Stimulated activated naive B cell treated with anti-CD40 and anti-IgM and Interleukin-4, amounts not matched to agents 10 μg/mL and 1 μg/mL and 100 μg/mL, for 72 hours (primary cell): ENCODE measurements at regions not wholly inside any gene's neighbourhood (a gene's known extent, or its start where the extent isn't known, plus 50 kb on each side); places are given as distances from the start of the nearest gene placed in this dataset.

ENCODE experiments used
- ATAC-seq, 2 donors: fragments of 150-1000 bp; cut with Tn5 transposase; replicated peaks; 2 replicates each; pipeline ENCODE4 v1.10.0; 2021; ENCODE audit warnings: moderate library complexity in 1 of 2
- DNase-seq: peaks from one replicate; pipeline ENCODE4 v3.0.0; 2021
- H3K27ac Mint-ChIP-seq: one replicate; pipeline ENCODE4 v1.8.0; 2022; ENCODE audit warnings: mild to moderate bottlenecking, mixed read lengths
- H3K27me3 Mint-ChIP-seq, 2 donors: one replicate each; pipeline ENCODE4 v1.8.0; 2022; ENCODE audit warnings: mixed read lengths in 2 of 2
- H3K36me3 Mint-ChIP-seq, 2 donors: one replicate each; pipeline ENCODE4 v1.8.0; 2022; ENCODE audit warnings: mixed read lengths in 2 of 2, mild to moderate bottlenecking in 1 of 2
- H3K4me1 Mint-ChIP-seq, 2 donors: one replicate each; pipeline ENCODE4 v1.8.0; 2022; ENCODE audit warnings: mixed read lengths in 2 of 2, mild to moderate bottlenecking in 1 of 2
- H3K4me3 Mint-ChIP-seq, 2 donors: one replicate each; pipeline ENCODE4 v1.8.0; 2022; ENCODE audit warnings: mild to moderate bottlenecking in 2 of 2, mixed read lengths in 2 of 2, moderate library complexity in 1 of 2
- H3K9me3 Mint-ChIP-seq, 2 donors: one replicate each; pipeline ENCODE4 v1.8.0; 2022; ENCODE audit warnings: mixed read lengths in 2 of 2, mild to moderate bottlenecking in 1 of 2

- DNase-seq = no peak
- no peaks in the 10 kb centered on the region for H3K4me1 Mint-ChIP-seq
- ATAC-seq = no peak
- no peaks in the 10 kb centered on the region for H3K36me3 Mint-ChIP-seq
- no peaks in the 10 kb centered on the region for H3K27me3 Mint-ChIP-seq
- H3K27ac Mint-ChIP-seq = no peak overlapping the region
- H3K4me3 Mint-ChIP-seq = no peak overlapping the region
- peaks cover 0 to 1% of the 10 kb centered on the region in 2 donors for H3K9me3 Mint-ChIP-seq
Measured at GRCh38 chr3:76940181-76940770, 99.6 kb upstream of the ROBO2 start.

- ATAC-seq = no peak
- no peak for DNase-seq
- H3K27ac Mint-ChIP-seq = no peak overlapping the region
- H3K27me3 Mint-ChIP-seq = no peaks in the 10 kb centered on the region
- H3K4me3 Mint-ChIP-seq = no peak overlapping the region
- no peaks in the 10 kb centered on the region for H3K4me1 Mint-ChIP-seq
- H3K9me3 Mint-ChIP-seq = peaks cover 0 to 6% of the 10 kb centered on the region in 2 donors
- H3K36me3 Mint-ChIP-seq = no peaks in the 10 kb centered on the region
Measured at GRCh38 chr3:76941376-76941775, 98.5 kb upstream of the ROBO2 start.

- DNase-seq (no peak), ATAC-seq (no peak)
- H3K4me1 Mint-ChIP-seq = no peaks in the 10 kb centered on the region
- no peaks in the 10 kb centered on the region for H3K36me3 Mint-ChIP-seq
- H3K27ac Mint-ChIP-seq = no peak overlapping the region
- H3K27me3 Mint-ChIP-seq = no peaks in the 10 kb centered on the region
- peaks cover 0 to 6% of the 10 kb centered on the region in 2 donors for H3K9me3 Mint-ChIP-seq
- H3K4me3 Mint-ChIP-seq = no peak overlapping the region
Measured at GRCh38 chr3:76942101-76942500, 97.8 kb upstream of the ROBO2 start.

GRCh38 chr3:76943058-76943457, 96.8 kb upstream of the ROBO2 start:
- DNase-seq (no peak), ATAC-seq (no peak)
- Mint-ChIP-seq H3K27me3 (no peaks in the 10 kb centered on the region), H3K36me3 (no peaks in the 10 kb centered on the region), H3K27ac (no peak overlapping the region), H3K4me3 (no peak overlapping the region), H3K9me3 (peaks cover 0 to 6% of the 10 kb centered on the region in 2 donors), H3K4me1 (no peaks in the 10 kb centered on the region)

- DNase-seq (no peak), ATAC-seq (no peak)
- Mint-ChIP-seq H3K4me3 (no peak overlapping the region), H3K27ac (no peak overlapping the region), H3K27me3 (no peaks in the 10 kb centered on the region), H3K9me3 (peaks cover 0 to 6% of the 10 kb centered on the region in 2 donors), H3K4me1 (no peaks in the 10 kb centered on the region), H3K36me3 (no peaks in the 10 kb centered on the region)
Measured at GRCh38 chr3:76943671-76944070, 96.2 kb upstream of the ROBO2 start.

GRCh38 chr3:76949033-76949432, 90.9 kb upstream of the ROBO2 start:
- Mint-ChIP-seq H3K4me1 (no peaks in the 10 kb centered on the region), H3K27me3 (no peaks in the 10 kb centered on the region), H3K36me3 (no peaks in the 10 kb centered on the region), H3K9me3 (peaks cover 0 to 5% of the 10 kb centered on the region in 2 donors), H3K4me3 (no peak overlapping the region), H3K27ac (no peak overlapping the region)
- ATAC-seq (no peak), DNase-seq (no peak)

- ATAC-seq = no peak
- DNase-seq = no peak
- no peaks in the 10 kb centered on the region for H3K27me3 Mint-ChIP-seq
- H3K36me3 Mint-ChIP-seq = no peaks in the 10 kb centered on the region
- no peak overlapping the region for H3K4me3 Mint-ChIP-seq
- peaks cover 0 to 5% of the 10 kb centered on the region in 2 donors for H3K9me3 Mint-ChIP-seq
- no peaks in the 10 kb centered on the region for H3K4me1 Mint-ChIP-seq
- H3K27ac Mint-ChIP-seq = no peak overlapping the region
Measured at GRCh38 chr3:76949462-76949861, 90.4 kb upstream of the ROBO2 start.

- H3K27me3 Mint-ChIP-seq = no peaks in the 10 kb centered on the region
- H3K9me3 Mint-ChIP-seq = peaks cover 0 to 4% of the 10 kb centered on the region in 2 donors
- H3K4me3 Mint-ChIP-seq = no peak overlapping the region
- ATAC-seq (no peak), DNase-seq (no peak)
- no peak overlapping the region for H3K27ac Mint-ChIP-seq
- H3K36me3 Mint-ChIP-seq = no peaks in the 10 kb centered on the region
- H3K4me1 Mint-ChIP-seq = no peaks in the 10 kb centered on the region
Measured at GRCh38 chr3:76950590-76950989, 89.3 kb upstream of the ROBO2 start.

- ATAC-seq (no peak), DNase-seq (no peak)
- no peaks in the 10 kb centered on the region for H3K27me3 Mint-ChIP-seq
- no peak overlapping the region for H3K4me3 Mint-ChIP-seq
- no peaks in the 10 kb centered on the region for H3K9me3 Mint-ChIP-seq
- no peaks in the 10 kb centered on the region for H3K36me3 Mint-ChIP-seq
- H3K4me1 Mint-ChIP-seq = no peaks in the 10 kb centered on the region
- H3K27ac Mint-ChIP-seq = no peak overlapping the region
Measured at GRCh38 chr3:76954412-76954811, 85.5 kb upstream of the ROBO2 start.

- H3K4me1 Mint-ChIP-seq = no peaks in the 10 kb centered on the region
- no peak overlapping the region for H3K27ac Mint-ChIP-seq
- H3K4me3 Mint-ChIP-seq = no peak overlapping the region
- H3K36me3 Mint-ChIP-seq = no peaks in the 10 kb centered on the region
- no peaks in the 10 kb centered on the region for H3K9me3 Mint-ChIP-seq
- DNase-seq (no peak), ATAC-seq (no peak)
- no peaks in the 10 kb centered on the region for H3K27me3 Mint-ChIP-seq
Measured at GRCh38 chr3:76958274-76958673, 81.6 kb upstream of the ROBO2 start.

- no peaks in the 10 kb centered on the region for H3K9me3 Mint-ChIP-seq
- no peaks in the 10 kb centered on the region for H3K27me3 Mint-ChIP-seq
- no peaks in the 10 kb centered on the region for H3K4me1 Mint-ChIP-seq
- H3K27ac Mint-ChIP-seq = no peak overlapping the region
- DNase-seq = no peak
- no peak overlapping the region for H3K4me3 Mint-ChIP-seq
- ATAC-seq = no peak
- no peaks in the 10 kb centered on the region for H3K36me3 Mint-ChIP-seq
Measured at GRCh38 chr3:76958861-76959260, 81.0 kb upstream of the ROBO2 start.

GRCh38 chr3:76961284-76961683, 78.6 kb upstream of the ROBO2 start:
- no peak for ATAC-seq
- H3K27ac Mint-ChIP-seq = no peak overlapping the region
- no peaks in the 10 kb centered on the region for H3K27me3 Mint-ChIP-seq
- H3K4me3 Mint-ChIP-seq = no peak overlapping the region
- H3K4me1 Mint-ChIP-seq = no peaks in the 10 kb centered on the region
- H3K9me3 Mint-ChIP-seq = no peaks in the 10 kb centered on the region
- DNase-seq = no peak
- no peaks in the 10 kb centered on the region for H3K36me3 Mint-ChIP-seq

- no peaks in the 10 kb centered on the region for H3K9me3 Mint-ChIP-seq
- ATAC-seq (no peak), DNase-seq (no peak)
- H3K27ac Mint-ChIP-seq = no peak overlapping the region
- H3K36me3 Mint-ChIP-seq = no peaks in the 10 kb centered on the region
- no peaks in the 10 kb centered on the region for H3K27me3 Mint-ChIP-seq
- H3K4me1 Mint-ChIP-seq = no peaks in the 10 kb centered on the region
- H3K4me3 Mint-ChIP-seq = no peak overlapping the region
Measured at GRCh38 chr3:76965122-76965725, 74.7 kb upstream of the ROBO2 start.

- H3K4me3 Mint-ChIP-seq = no peak overlapping the region
- H3K4me1 Mint-ChIP-seq = no peaks in the 10 kb centered on the region
- ATAC-seq = no peak
- DNase-seq = no peak
- H3K9me3 Mint-ChIP-seq = no peaks in the 10 kb centered on the region
- H3K36me3 Mint-ChIP-seq = no peaks in the 10 kb centered on the region
- H3K27me3 Mint-ChIP-seq = no peaks in the 10 kb centered on the region
- no peak overlapping the region for H3K27ac Mint-ChIP-seq
Measured at GRCh38 chr3:76969471-76969870, 70.4 kb upstream of the ROBO2 start.

GRCh38 chr3:76969996-76970615, 69.8 kb upstream of the ROBO2 start:
- Mint-ChIP-seq H3K27ac (no peak overlapping the region), H3K4me3 (no peak overlapping the region), H3K9me3 (no peaks in the 10 kb centered on the region), H3K4me1 (no peaks in the 10 kb centered on the region), H3K36me3 (no peaks in the 10 kb centered on the region), H3K27me3 (no peaks in the 10 kb centered on the region)
- no peak for DNase-seq
- ATAC-seq = no peak
